ENCODE measurements at regions not wholly inside any gene's neighbourhood (a gene's known extent, or its start where the extent isn't known, plus 50 kb on each side); places are given as distances from the start of the nearest gene placed in this dataset.

- no peak for DNase-seq (ENCODE audit: low read depth)
Measured at GRCh38 chr3:17983106-17983505, 240.7 kb upstream of the TBC1D5 start.

- no peak for DNase-seq (ENCODE audit: low read depth)
Measured at GRCh38 chr3:17982211-17982880, 239.9 kb upstream of the TBC1D5 start.

GRCh38 chr3:17980863-17981262 is 238.4 kb upstream of the TBC1D5 start:
- DNase-seq (ENCODE audit: low read depth) = no peak

GRCh38 chr3:17979911-17980310 is 237.5 kb upstream of the TBC1D5 start:
- no peak for DNase-seq (ENCODE audit: low read depth)

GRCh38 chr3:17979252-17979651 is 236.8 kb upstream of the TBC1D5 start:
- no peak for DNase-seq (ENCODE audit: low read depth)

- no peak for DNase-seq (ENCODE audit: low read depth)
Measured at GRCh38 chr3:17974206-17974841, 231.9 kb upstream of the TBC1D5 start.

- DNase-seq (ENCODE audit: low read depth) = no peak
Measured at GRCh38 chr3:17972959-17973906, 230.8 kb upstream of the TBC1D5 start.

GRCh38 chr3:17972476-17972875 is 230.0 kb upstream of the TBC1D5 start:
- no peak for DNase-seq (ENCODE audit: low read depth)

- DNase-seq (ENCODE audit: low read depth) = no peak
Measured at GRCh38 chr3:17972030-17972429, 229.6 kb upstream of the TBC1D5 start.

GRCh38 chr3:17969985-17970568 is 227.6 kb upstream of the TBC1D5 start:
- DNase-seq (ENCODE audit: low read depth) = no peak

GRCh38 chr3:17969244-17969643 is 226.8 kb upstream of the TBC1D5 start:
- no peak for DNase-seq (ENCODE audit: low read depth)

- DNase-seq (ENCODE audit: low read depth) = no peak
Measured at GRCh38 chr3:17967953-17968607, 225.6 kb upstream of the TBC1D5 start.

DNA sequence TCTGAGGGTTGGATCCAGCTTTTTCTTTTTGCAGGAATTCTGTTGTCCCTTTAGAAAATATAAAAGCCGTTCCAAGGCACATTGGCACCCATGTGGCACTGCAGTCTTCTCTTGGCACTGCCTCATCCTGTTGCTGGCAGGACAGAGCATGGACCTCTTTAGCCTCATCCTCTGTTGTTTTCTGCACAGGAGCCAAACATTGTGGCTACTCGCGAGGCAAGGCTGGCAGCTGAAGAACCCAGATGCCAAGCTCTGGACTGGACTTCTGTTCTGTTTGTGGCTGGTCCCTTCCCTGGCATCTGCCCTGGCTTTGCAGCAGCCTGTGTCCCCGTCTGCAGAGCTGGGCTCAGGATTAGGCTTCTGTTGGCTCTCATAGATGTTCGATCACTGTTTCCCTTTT is 224.7 kb upstream of the TBC1D5 start:
- DNase-seq (ENCODE audit: low read depth) = no peak

DNA sequence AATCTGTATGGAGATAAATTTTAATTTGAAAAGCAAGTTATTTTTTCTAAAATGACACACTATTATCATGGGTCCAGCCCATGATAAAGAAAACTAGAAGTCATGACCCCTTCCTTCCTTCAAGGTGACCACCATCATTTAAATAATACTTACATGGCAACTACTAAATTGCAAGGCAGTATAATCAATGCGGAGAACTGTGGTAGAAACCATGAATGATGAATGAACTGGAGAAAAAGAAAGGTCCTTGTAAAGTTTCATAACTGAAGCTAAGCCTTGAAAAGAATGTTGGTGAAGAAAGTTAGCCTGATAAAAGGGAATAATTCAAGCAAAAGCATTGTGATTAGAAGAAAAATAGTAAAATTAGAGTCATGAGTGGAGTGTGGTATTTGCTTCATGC is 222.9 kb upstream of the TBC1D5 start:
- no peak for DNase-seq (ENCODE audit: low read depth)

- DNase-seq (ENCODE audit: low read depth) = no peak
Measured at GRCh38 chr3:17964108-17964507, 221.7 kb upstream of the TBC1D5 start.

DNA sequence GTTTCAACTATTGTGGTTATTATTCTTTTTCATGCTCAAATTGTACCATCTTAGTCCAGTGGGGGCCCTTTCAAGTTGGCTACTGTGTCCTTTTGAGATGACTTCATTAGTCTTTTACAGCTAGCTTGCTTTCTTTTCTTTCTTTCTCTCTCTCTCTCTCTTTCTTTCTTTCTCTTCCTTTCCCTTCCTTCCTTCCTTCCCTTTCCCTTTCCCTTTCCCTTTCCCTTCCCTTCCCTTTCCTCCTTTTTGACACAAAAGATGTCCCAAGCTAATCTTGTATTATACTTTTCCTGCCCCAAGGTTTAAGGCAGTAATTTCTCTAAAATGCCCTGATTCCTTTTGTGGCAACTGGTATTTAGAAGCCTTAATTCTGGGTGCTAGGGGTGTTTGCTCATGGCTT is 213.0 kb upstream of the TBC1D5 start:
- no peak for DNase-seq (ENCODE audit: low read depth)

DNA sequence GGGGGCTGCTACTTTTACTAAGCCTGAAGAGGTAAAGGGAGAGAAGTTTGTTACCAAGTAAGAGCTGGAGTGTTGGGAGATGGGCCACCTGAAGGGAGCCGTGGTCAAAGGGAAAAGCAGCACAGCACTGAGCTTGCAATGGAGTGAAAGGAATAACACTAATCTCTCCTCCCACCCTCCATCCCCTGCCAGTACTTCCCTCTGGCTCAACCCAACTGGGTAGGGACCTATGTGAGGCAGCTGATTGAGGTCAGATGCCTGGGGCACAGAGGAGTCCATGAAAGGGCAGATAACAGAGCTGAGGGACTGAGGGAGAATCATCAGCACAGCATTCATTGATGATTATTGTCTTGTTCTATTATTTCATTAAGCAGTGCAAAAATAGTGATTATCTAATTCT is 212.4 kb upstream of the TBC1D5 start:
- DNase-seq (ENCODE audit: low read depth) = no peak

- DNase-seq (ENCODE audit: low read depth) = no peak
Measured at GRCh38 chr3:17951241-17951640, 208.8 kb upstream of the TBC1D5 start.

DNA sequence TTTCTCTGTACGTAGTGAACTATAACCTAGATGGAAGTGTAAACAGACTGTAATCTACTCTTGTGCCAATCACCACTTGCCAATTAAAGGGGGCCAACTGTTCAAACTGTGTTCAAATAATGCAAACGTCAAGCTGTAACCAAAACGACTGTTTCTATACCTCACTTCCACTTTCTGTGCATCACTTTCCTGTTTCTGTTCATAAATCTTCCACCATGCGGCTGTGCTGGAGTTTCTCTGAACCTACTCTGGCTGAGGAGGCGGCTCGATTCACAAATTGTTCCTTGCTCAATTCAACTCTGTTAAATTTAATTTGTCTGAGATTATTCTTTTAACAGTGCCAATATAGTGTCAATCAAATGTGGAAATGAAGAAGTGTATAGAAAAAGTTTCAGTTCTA is 206.7 kb upstream of the TBC1D5 start:
- DNase-seq (ENCODE audit: low read depth) = no peak

- no peak for DNase-seq (ENCODE audit: low read depth)
Measured at GRCh38 chr3:17947833-17948232, 205.4 kb upstream of the TBC1D5 start.

- no peak for DNase-seq (ENCODE audit: low read depth)
Measured at GRCh38 chr3:17946619-17947018, 204.2 kb upstream of the TBC1D5 start.

- DNase-seq (ENCODE audit: low read depth) = no peak
Measured at GRCh38 chr3:17945799-17946399, 203.5 kb upstream of the TBC1D5 start.

Data from stimulated activated CD8-positive, alpha-beta memory T cell treated with anti-CD3 and anti-CD28 coated beads, Interleukin-7, amount 100 ng/mL, for 24 hours (primary cell).